ENCODE measurements at regions not wholly inside any gene's neighbourhood (a gene's known extent, or its start where the extent isn't known, plus 50 kb on each side); places are given as distances from the start of the nearest gene placed in this dataset.

DNA sequence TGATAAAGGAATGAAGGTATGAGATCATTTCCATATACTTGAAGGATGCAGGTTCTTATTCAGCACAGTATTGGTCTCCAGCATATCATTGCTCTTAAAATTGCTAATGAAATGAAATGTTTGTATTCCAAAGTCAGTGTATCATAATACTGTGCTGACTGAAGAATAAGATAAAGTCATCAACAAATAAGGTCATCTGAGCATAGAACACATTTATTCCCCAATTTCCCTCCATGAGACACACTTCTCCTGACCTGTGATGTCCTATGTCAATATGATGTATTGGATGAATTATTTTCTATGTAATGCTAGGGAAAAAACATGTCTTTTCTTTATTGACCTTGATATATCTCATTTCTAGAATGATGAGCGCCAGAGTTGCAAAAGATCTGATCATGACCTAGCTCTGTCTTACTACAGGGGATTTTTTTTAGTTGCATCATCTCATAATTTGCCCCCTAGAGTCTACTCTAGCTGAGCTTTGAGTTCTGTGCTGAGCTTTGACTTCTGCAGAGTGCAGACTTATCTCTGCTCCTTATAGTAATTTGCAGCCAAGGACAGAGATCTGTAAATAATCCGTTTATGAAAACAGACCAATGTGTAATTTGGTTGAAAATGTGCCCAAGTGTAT, 859.8 kb downstream of the TRIB2 start:
- no peak for ATAC-seq
- intact Hi-C loops (cut with micrococcal nuclease): no loop called here
- DNase-seq: no peak

DNA sequence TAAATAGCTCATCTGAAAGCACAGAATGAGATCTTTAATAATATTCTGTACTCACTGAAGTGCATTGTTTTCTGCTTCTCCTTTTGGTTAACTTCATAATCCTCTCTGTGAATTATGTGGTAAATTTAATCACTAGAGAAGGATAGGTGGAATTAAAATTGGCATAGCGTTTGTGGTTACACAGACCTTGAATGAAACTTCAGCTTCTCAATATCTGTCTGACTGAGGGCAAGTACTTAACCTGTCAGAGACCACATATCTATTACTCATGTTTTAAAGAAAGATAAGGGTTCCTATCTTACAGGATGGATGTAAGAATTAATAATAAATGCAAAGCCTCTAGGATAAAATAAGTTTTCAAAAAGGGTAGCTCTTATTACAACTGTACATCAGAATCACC, 861.8 kb downstream of the TRIB2 start:
- DNase-seq (no peak), ATAC-seq (no peak)
- intact Hi-C loops (cut with micrococcal nuclease): no loop called here

DNA sequence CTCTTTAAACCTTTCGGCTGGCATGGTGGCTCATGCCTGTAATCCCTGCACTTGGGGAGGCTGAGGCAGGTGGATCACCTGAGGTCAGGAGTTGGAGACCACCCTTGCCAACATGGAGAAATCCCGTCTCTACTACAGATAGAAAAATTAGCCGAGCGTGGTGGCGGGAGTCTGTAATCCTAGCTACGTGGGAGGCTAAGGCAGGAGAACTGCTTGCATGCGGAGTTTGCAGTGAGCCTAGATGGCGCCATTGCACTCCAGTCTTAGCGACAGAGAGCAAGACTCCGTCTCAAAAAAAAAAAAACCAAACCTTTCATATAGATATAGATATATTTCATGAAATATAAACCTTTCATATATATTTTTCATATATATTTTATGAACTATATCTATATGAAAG, 864.7 kb downstream of the TRIB2 start:
- ATAC-seq (no peak), DNase-seq (no peak)
- intact Hi-C loops (cut with micrococcal nuclease): no loop called here

DNA sequence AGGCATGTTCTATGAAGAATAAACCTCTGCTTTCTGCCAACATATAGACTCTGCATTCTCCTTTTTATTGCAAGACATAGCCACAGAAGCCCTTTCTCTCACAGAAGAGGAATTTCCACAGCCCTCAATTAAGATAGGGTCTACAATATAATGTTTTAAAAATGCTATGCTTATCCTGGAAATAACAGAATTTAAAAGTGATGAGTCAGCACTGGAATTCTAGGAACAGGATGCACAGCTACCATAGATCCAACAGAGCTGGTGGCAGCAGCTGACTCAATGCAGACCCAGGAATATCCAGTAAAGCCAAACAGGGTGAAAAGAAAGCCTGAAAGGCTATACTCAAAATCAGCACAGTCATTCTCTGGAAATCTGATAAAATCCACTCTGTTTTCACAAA, 866.9 kb downstream of the TRIB2 start:
- intact Hi-C loops (cut with micrococcal nuclease): no loop called here
- no peak for DNase-seq
- ATAC-seq: no peak

DNA sequence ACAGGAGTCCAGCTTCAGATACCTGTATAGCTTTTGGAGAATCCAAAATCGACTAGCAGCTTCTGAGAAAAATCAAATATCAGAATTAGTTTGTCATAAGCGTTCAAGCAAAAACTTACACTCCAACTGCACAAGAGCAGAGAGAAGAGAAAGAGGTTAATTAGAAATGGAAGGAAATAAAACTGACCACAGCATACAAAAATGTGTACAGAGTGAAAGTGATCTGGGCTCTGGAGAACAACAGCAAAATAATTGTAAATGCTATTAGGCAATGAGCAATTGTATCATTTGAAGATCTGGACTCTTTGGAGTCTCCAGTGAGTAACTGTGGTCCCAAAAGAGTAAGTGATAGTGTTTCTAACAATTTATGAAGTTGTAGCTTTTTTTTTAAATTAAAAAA, 867.3 kb downstream of the TRIB2 start:
- no peak for ATAC-seq
- DNase-seq: no peak
- intact Hi-C loops (cut with micrococcal nuclease): no loop called here

DNA sequence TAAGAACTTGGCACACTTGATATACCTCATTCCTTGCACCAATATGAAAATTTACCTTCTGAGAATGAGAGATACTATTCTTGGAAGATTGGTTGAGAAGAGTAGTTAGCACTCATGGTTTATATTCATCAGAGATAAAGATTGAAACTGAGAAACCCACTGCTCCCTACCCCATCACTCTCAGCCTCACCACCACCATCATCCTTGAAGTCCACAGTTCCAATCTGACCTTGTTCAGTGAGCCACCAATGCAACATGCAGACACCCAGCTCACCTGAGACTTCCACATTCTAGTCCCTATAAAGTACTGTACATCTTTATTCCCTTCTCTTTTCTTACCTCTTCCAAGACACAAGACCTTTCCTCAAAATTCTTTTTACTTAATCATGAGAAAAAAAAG, 869.0 kb downstream of the TRIB2 start:
- intact Hi-C loops (cut with micrococcal nuclease): no loop called here
- ATAC-seq (no peak), DNase-seq (no peak)

DNA sequence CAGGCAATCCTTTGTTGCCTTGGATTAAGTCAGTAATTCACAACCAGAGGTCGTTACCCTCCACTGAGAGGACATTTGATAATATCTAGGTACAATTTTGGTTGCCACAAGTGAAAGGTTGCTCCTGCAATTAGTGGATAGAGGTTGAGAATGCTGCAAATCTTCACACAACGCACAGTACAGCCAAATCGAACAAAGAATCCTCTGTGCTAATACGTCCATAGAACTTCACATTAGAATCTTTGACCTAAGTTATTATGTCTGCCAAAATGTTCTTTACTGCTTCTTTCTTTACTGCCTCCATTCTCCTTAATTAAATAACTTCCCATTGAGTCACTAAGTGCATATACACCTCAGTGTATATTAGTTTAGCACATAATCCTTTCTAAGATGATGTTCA, 879.5 kb downstream of the TRIB2 start:
- DNase-seq (no peak), ATAC-seq (no peak)
- intact Hi-C loops (cut with micrococcal nuclease): no loop called here

DNA sequence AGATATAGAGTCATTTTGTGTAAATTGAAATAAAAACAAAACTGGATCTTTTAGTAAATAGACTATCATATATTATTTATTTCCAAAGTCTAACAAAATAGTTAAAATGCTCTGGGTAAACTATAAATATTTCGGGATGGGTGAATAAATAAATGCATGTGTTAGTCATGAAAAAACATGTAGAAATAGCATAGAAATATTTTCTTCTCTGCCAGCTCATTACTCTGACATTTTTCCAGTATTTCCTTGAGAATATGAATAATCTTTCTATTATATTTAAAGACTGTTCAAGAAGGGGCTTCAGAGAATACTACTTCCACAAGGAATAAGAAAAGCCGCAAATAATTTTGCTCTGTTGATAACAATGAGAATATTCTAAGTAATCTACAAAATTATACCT, 880.4 kb downstream of the TRIB2 start:
- intact Hi-C loops (cut with micrococcal nuclease): no loop called here
- DNase-seq (no peak), ATAC-seq (no peak)

DNA sequence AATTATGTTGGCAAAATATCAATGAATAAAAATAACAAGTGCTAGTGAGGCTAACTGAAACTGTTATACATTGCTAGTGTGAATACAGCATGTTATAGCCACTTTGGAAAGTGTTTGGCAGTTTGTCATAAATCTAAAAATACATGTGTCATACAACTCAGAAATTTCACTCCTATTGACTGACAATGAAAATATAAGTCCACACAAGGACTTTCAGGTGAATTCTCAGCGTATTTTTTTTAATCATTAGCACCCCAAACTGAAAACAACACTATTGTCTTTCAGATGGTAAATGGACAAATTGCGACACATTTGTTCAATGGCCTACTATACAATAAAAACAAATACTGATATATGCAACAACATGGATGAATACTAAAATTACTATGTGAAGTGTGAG, 884.8 kb downstream of the TRIB2 start:
- DNase-seq (no peak), ATAC-seq (no peak)
- intact Hi-C loops (cut with micrococcal nuclease): no loop called here

DNA sequence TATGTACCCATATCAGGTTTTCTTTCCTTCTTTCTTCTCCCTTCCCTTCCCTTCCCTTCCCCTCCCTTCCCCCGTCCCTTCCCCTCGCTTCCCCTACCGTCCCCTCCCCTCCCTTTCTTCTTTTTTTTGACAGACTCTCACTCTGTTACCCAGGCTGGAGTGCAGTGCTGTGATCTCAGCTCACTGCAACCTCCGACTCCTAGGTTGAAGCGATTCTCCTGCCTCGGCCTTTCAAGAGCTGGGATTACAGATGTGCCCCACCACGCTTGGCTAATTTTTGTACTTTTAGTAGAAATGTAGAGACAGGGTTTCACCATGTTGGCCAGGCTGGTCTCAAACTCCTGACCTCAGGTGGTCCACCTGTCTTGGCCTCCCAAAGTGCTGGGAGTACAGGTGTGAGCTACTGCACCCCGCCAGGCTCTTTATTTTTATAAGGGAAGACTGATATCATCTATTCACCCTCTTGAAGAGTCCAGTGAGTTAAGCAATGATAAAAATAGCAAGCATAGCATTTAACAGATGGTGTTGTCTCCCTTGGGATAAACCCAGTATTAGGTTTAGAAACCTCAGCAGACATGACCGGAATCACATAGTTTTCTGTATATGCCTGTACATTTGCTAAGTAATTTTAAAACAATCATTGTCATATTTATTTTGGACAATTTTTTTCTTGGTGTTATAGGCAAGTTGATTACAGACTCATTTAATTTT, 888.4 kb downstream of the TRIB2 start:
- ATAC-seq: no peak
- intact Hi-C loops (cut with micrococcal nuclease): no loop called here
- no peak for DNase-seq

DNA sequence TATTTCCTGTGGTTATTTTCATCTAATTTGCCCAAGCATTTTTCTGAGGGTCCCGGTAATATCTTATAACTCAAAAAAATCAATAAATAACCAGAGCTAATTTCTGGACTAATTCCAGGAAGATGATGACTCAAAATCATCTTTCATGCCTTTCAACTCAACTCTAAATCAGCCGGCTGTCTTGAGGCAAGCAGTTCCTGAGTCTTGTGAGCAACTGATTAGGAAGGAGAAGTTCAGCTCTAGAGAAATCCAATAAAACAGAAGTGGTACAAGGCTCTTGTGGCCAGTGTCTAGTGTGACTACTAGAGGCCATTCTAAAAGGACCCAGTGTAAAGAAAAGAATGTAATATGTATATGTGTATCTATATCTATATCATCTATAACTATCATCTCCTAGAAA, 890.4 kb downstream of the TRIB2 start:
- DNase-seq: no peak
- intact Hi-C loops (cut with micrococcal nuclease): no loop called here
- ATAC-seq: no peak

DNA sequence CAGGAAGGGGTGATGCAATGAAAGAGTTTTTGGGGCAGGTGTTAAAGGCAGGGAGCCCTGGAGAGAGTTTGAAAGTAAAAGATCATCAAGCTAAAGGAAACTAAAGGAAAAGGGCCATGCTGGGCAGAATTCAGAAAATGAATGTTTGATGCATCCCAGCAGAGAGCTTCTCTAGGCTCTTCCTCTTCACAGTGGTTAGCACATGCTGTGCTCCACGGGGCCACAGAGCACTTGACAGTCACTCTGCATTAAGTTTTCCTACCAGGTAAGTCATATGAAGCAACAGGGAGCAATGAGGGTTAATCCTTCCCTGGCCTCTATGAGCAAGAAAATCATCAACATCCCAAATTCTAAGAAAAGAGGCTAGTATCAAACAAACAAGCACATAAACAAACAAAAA, 895.2 kb downstream of the TRIB2 start:
- intact Hi-C loops (cut with micrococcal nuclease): no loop called here
- DNase-seq (no peak), ATAC-seq (no peak)

DNA sequence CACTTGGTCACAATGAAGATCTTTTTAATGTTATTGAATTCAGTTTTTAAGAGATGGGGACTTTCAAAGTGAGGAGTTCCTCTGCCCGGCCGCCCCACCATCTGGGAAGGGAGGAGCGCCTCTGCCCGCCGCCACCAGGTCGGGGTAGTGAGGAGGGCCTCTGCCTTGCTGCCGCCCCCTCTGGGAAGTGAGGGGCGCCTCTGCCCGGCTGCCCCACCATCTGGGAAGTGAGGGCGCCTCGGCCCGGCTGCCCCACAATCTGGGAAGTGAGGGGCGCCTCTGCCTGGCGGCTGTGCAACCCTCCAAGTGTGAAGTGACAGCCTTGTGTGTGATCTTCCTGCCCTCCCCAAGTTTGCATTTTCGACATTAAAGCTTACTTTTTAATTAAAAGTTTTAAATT, 899.3 kb downstream of the TRIB2 start:
- no peak for DNase-seq
- intact Hi-C loops (cut with micrococcal nuclease): no loop called here
- ATAC-seq: no peak

DNA sequence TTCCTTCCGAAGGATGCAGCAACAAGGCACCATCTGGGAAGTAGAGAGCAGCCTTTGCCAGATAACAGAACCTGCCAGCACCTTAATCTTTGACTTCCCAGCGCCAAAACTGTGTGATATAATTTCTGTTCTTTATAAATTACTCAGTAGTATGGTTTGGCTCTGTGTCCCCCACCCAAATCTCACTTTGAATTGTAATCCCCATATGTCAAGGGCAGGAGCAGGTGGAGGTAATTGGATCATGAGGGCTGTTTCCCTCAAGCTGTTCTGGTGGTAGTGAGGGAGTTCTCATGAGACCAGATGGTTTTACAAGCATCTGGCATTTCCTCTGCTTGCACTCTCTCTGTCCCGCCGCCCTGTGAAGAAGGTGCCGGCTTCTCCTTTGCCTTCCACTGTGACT, 899.9 kb downstream of the TRIB2 start:
- no peak for DNase-seq
- intact Hi-C loops (cut with micrococcal nuclease): no loop called here

DNA sequence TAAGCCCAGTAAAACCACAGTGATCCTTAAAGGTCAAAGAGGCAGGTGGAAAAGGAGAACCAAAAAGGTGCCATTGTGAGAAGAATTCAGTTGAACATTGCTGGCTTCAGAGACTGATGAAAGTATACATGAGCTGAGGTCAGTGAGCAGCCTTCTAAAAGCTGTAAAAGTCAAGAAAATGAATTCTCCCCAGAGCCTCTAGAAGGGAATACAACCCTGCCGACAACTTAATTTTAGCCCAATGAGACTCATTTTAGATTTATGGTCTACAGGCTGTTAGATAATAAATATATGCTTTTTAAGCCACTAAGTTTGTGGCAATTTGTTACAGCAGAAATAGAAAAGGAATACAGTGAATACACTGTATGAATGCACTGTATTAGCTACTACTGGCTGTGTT, 911.4 kb downstream of the TRIB2 start:
- ATAC-seq (no peak), DNase-seq (no peak)
- intact Hi-C loops (cut with micrococcal nuclease): no loop called here

More for the DNA sequence above, 899.9 kb downstream of the TRIB2 start:
- ATAC-seq: no peak

DNA sequence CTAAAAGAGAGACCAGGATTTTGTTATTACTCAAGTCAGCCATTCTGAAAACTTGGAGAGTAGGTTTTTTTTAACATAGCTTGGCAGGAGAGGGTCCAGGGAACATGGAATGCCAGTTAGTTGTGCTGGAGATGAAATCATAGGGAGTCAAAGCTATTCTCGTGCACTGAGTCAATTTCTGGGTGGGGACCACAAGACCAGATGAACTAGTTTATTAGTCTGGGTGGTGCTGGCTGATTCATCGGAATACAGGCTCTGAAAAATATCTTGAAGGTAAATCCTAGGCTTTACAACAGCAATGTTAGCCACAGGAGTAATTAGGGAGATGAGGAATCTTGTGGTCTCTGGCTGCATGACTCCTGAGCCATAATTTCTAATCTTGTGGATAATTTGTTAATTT, 921.4 kb downstream of the TRIB2 start:
- ATAC-seq (no peak), DNase-seq (no peak)
- intact Hi-C loops (cut with micrococcal nuclease): no loop called here

DNA sequence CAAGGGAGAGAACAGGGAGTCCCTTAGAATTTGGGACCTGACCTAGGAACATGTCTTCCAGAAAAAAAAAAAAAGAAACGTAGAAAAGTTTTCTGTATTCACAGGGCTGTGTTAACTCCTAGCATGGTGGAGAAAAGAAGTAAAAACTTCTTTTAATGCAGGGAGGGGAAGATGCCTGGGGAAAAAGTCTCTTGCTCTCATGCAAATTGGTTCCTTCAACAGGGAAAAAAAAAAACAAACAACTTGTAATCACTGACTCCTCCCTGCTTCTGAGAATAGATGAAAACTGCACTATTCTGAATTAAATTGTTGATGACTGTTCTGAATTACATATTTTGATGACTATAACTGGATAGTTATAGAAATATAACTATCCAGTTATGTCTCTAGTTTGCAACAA, 933.2 kb downstream of the TRIB2 start:
- DNase-seq (no peak), ATAC-seq (no peak)
- intact Hi-C loops (cut with micrococcal nuclease): no loop called here

DNA sequence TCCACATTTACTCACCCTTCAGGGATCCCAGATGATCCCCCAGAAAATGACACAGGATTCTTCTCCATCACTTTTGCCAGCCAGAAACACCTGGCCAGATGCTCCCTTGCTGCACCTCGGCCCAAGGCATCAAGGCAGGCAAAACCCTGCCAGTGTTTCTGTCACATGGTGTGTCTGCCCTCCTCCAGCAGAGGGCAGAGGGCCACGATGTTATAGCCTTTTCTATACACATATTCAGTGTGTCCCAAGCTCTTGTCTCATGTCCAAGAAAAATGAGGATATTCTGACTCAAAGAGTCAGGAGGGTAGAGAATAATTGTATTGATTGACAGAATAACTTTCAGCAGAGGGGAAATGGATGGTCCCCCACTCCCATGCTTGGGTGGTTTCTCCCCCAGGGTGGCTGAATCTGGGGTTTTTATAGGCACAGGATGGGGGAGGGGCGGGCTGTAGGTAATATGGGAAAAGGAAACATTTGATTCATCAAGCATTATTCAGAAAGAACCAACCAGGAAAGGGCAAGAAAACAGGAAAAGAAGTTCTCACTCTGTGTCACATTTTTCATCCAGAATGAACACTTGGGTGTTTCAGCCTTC, 933.9 kb downstream of the TRIB2 start:
- intact Hi-C loops (cut with micrococcal nuclease): no loop called here
- ATAC-seq (no peak), DNase-seq (no peak)

DNA sequence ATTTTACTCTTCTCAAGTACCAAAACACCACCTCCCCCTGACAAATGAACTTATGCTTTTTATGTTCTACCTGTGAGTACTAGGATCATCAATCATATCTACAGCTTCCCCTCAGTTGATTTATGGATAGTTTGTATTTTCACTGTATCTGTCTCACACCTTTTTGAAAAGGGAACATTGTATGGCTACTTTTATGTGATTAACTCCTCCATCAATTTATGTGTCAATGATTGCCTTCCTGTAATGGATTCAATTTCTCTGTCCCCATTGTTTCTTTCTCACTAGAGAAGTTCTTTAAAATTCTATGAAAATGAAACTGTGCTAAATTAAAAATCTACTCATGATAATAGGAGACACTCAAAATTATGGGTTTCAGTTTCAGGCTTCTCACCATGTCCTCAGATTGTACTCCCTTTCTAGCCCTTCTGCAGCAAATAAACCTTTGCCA, 935.0 kb downstream of the TRIB2 start:
- intact Hi-C loops (cut with micrococcal nuclease): no loop called here
- DNase-seq (no peak), ATAC-seq (no peak)

DNA sequence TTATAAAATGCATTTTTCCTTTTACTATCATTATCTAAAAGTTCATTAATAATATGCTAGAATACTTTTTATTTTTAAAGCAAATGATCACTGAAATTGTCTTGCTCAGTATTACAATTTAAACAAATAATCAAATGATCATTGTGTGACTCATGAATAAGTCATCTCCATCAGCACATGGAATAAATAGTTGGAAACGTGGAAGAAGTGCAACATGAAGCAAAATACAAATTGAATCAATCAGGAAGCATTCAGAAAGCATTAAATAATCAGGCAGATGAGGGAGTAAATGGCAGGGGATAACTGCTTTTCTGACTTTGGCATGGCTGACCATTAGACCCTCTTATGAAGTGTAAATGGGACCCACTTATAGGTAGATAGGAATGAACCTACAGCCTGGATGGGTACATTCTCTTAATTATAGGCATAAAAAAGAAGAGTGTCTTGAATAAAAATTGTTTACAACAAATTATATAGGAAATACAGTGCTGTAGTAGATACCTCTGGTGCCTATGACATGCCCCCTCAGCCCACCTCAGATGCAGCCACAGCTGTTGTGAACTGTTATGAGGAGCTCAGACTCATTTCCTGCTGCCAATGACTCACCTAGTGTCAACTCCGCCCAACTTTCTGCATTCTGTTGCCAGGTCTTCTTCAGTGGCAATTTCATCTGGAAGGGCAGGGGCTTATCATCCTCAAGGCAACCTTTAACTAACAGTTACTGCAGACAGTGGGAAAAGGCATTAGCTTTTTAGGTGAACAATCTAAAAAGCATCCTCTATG, 936.0 kb downstream of the TRIB2 start:
- intact Hi-C loops (cut with micrococcal nuclease): no loop called here
- no peak for DNase-seq
- no peak for ATAC-seq
